ENCODE measurements at regions not wholly inside any gene's neighbourhood (a gene's known extent, or its start where the extent isn't known, plus 50 kb on each side); places are given as distances from the start of the nearest gene placed in this dataset.

DNA sequence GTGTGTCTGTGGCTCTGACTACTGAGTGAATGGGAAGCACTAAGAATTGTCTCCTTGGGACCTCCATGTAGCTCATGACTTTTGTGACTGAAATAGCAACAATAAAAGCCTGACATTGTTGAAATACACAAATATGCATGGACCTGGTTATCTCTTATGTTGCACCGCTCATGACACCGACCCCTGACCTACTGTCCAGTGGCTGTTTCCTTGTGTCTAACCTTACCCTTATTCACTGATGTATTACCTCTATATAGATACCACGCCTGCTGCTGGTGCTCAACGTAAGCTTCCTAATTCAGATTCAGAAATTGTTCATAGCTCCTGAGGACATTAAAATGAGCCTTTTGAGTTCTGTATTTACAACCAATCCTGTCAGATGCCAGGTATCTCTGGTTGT is 243.4 kb upstream of the SEMA3C start:
- TF ChIP-seq POLR2A (IDR thresholded peaks at IDR 0.05; ENCODE audit: low read depth, low read length): no peak
- no peak for TF ChIP-seq TAF1 (IDR thresholded peaks at IDR 0.05; ENCODE audit: low read depth, low read length)
- TF ChIP-seq POLR2AphosphoS5 (IDR thresholded peaks at IDR 0.05; ENCODE audit: low read depth, low read length): no peak
- TF ChIP-seq SPI1 (IDR thresholded peaks at IDR 0.05; ENCODE audit: low read depth, low read length): no peak
